HCT116 (cell line): ENCODE measurements at regions not wholly inside any gene's neighbourhood (a gene's known extent, or its start where the extent isn't known, plus 50 kb on each side); places are given as distances from the start of the nearest gene placed in this dataset.
"Not testable (repeated sequence)": the region's sequence is repeated elsewhere in the genome, so short reads cannot be mapped to it uniquely, and the experiment has no call there.

ENCODE experiments used
- ATAC-seq: fragments of 200-7000 bp; cut with Tn5 transposase; 2 replicates; pipeline ENCODE4 v1.9.1; 2020; ENCODE audit warnings: mild to moderate bottlenecking, moderate library complexity
- BruUV-seq: library from RNA; stranded (reverse); fragments of 400-500 nt; replicated peaks from 2 replicates; lab custom pipeline; 2021; lab: Mats Ljungman, UMichigan
- CTCF ChIA-PET: fragments of 300-600 bp; sonication (Branson Sonifier 250); formaldehyde crosslinking; loops from one replicate; lab custom pipeline; 2021; ENCODE audit warnings: antibody characterized with exemption; lab: Charles Lee
- POLR2A ChIA-PET: fragments of 300-600, 350-600 bp; sonication (Branson Sonifier 250); formaldehyde crosslinking; loops from one replicate; lab custom pipeline; 2021; ENCODE audit warnings: antibody characterized with exemption; lab: Charles Lee
- RAD21 ChIA-PET, 2 experiments: fragments of 300-600 bp; sonication (Branson Sonifier 250); formaldehyde crosslinking; loops; one replicate each; lab custom pipeline; 2023; ENCODE audit warnings: low total read pairs in 2 of 2; ENCODE audit not compliant: uncharacterized antibody in 2 of 2, unreplicated experiment in 2 of 2, low non-redundant PET in 1 of 2; lab: Charles Lee
- DNase-seq: peaks from one replicate; pipeline ENCODE4 v3.0.0-alpha.2; 2010; ENCODE audit warnings: low read depth, low spot score
- H2AFZ ChIP-seq: fragments of 200-600 bp; shearing (Covaris generic), sonication (generic); 2 replicates; pipeline ENCODE4 v1.6.1; 2017; ENCODE audit warnings: low read depth, mixed run types, mixed read lengths, antibody characterized with exemption, low read length; ENCODE audit not compliant: poor library complexity, severe bottlenecking
- H3K27ac ChIP-seq: 2 replicates; pipeline ENCODE4 v1.5.1; 2012; ENCODE audit warnings: low read depth, low read length
- H3K27me3 ChIP-seq: fragments of 200-600 bp; sonication (generic); 2 replicates; pipeline ENCODE4 v1.6.1; 2016; ENCODE audit warnings: mixed run types, low read length, mixed read lengths; ENCODE audit not compliant: insufficient read depth
- H3K36me3 ChIP-seq, 2 experiments: fragments of 200-500 bp in 1 of 2; fragments of 200-600 bp in 1 of 2; sonication (Bioruptor generic) in 1 of 2; sonication (generic) in 1 of 2; 2 replicates each; pipeline versions ENCODE4 v1.5.1 to v1.6.1; 2014 to 2016; ENCODE audit warnings: low read length in 2 of 2, inconsistent platforms in 1 of 2, mixed read lengths in 1 of 2, mixed run types in 1 of 2; ENCODE audit not compliant: insufficient read depth in 2 of 2, control insufficient read depth in 1 of 2
- H3K4me1 ChIP-seq, 2 experiments: fragments of 200-600 bp in 1 of 2; sonication (generic) in 1 of 2; 2 replicates each; pipeline versions ENCODE4 v1.5.1 to v1.6.1; 2012 to 2017; ENCODE audit warnings: low read length in 2 of 2, inconsistent platforms in 1 of 2, mild to moderate bottlenecking in 1 of 2, mixed read lengths in 1 of 2, mixed run types in 1 of 2, moderate library complexity in 1 of 2; ENCODE audit not compliant: insufficient read depth in 2 of 2, control insufficient read depth in 1 of 2
- H3K4me2 ChIP-seq: fragments of 200-600 bp; sonication (generic); 2 replicates; pipeline ENCODE4 v1.6.1; 2017; ENCODE audit warnings: mixed run types, low read length, mixed read lengths
- H3K4me3 ChIP-seq, 2 experiments: fragments of 200-600 bp in 1 of 2; sonication (generic) in 1 of 2; replicated peaks in 1 of 2; 2 replicates each; pipeline ENCODE4 v1.5.1; 2011 to 2016; ENCODE audit warnings: low read length in 2 of 2, control low read depth in 1 of 2, low read depth in 1 of 2, mild to moderate bottlenecking in 1 of 2, mixed read lengths in 1 of 2, mixed run types in 1 of 2
- H3K79me2 ChIP-seq: fragments of 200-600 bp; sonication (generic); 2 replicates; pipeline ENCODE4 v1.6.1; 2017; ENCODE audit warnings: mild to moderate bottlenecking, mixed run types, low read length, moderate library complexity, mixed read lengths; ENCODE audit not compliant: insufficient read depth
- H3K9ac ChIP-seq: fragments of 200-600 bp; sonication (generic); 2 replicates; pipeline ENCODE4 v1.6.1; 2016; ENCODE audit warnings: low read length, mixed read lengths
- H3K9me2 ChIP-seq: fragments of 200-600 bp; sonication (generic), shearing (Covaris generic); 2 replicates; pipeline ENCODE4 v1.6.1; 2017; ENCODE audit warnings: mixed run types, mild to moderate bottlenecking, moderate library complexity; ENCODE audit not compliant: insufficient read depth
- H3K9me3 ChIP-seq, 2 experiments: fragments of 200-500 bp in 1 of 2; fragments of 200-600 bp in 1 of 2; sonication (Bioruptor generic) in 1 of 2; sonication (generic) in 1 of 2; 2 replicates each; pipeline ENCODE4 v1.6.1; 2014 to 2017; ENCODE audit warnings: low read length in 2 of 2, mixed read lengths in 2 of 2, inconsistent platforms in 1 of 2, low read depth in 1 of 2, mild to moderate bottlenecking in 1 of 2, mixed run types in 1 of 2, moderate library complexity in 1 of 2; ENCODE audit not compliant: control insufficient read depth in 1 of 2, insufficient read depth in 1 of 2
- H4K20me1 ChIP-seq: fragments of 200-600 bp; sonication (generic), shearing (Covaris generic); 2 replicates; pipeline ENCODE4 v1.6.1; 2017; ENCODE audit warnings: mixed run types, mild to moderate bottlenecking, moderate library complexity; ENCODE audit not compliant: insufficient read depth
- CBX3 ChIP-seq: IDR thresholded peaks from 2 replicates; pipeline ENCODE4 v1.6.1; 2012; ENCODE audit warnings: low read depth
- ELF1 ChIP-seq: IDR thresholded peaks from 2 replicates; pipeline ENCODE4 v1.6.1; 2012; ENCODE audit warnings: low read depth, borderline replicate concordance
- SRF ChIP-seq: IDR thresholded peaks from 2 replicates; pipeline ENCODE4 v1.6.1; 2012; ENCODE audit warnings: low read depth
- TCF7L2 ChIP-seq: IDR thresholded peaks from 2 replicates; pipeline ENCODE4 v1.7.0; 2011; ENCODE audit warnings: borderline replicate concordance, inconsistent platforms; ENCODE audit not compliant: insufficient read depth, insufficient read length; ENCODE audit errors: extremely low read depth
- ZFX ChIP-seq: fragments of 450-650 bp; IDR thresholded peaks from 2 replicates; pipeline ENCODE4 v1.6.1; 2017
- intact Hi-C: fragments of 100-400 bp; cut with micrococcal nuclease; formaldehyde crosslinking; loops from 2 replicates; pipeline ENCODE4 v1.10.0; 2022
- TF ChIP-seq, protein P1 (sequence below): IDR thresholded peaks from 2 replicates; pipeline ENCODE4 v1.6.1; 2012; ENCODE audit warnings: low read depth

DNA sequence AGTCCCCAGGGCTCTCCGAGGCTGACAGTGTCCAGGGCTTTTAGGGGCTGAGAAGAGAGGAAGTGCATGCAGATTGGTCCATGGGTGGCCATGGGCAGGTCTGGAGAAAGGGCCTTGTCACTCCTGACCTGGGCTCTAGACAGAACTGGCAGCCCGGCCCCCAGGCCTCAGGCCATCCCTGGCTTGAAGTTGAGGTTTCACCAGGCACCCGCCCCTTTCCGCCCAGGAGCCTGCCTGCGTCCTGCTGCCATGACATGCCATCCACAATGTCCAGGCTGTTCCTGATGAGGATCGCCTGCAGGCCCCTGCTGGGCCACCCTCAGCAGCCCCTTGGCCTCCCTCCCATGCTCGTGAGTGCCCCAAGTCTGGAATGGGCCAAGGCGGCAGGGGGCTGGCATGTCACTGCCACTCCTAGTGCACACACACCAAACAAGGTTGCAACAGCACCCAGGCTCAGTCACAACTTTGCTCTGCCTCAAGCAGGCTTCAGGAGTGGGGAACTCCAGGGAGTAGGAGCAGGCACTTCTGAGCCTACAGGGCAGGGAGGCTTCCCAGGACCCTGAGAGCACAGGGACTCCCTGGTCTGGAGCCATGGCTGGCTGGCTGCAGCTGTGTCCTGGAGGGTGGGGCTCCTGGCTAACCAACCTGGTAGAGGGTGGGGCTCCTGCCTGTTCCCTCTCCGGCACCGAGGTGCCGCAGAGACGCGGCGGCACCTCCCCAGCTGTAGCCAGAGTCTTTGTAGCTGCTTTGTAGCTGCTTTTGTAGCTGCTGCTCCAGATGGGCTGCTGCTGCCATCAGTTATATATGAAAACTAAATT lies 1457.1 kb upstream of the GBE1 start:
- ATAC-seq (no peak), DNase-seq (no peak)
- no peak overlapping the region for H2AFZ ChIP-seq
- TF ChIP-seq TCF7L2, result no peak
- TF ChIP-seq ZFX, result no peak
- TF ChIP-seq ELF1, result no peak
- TF ChIP-seq CBX3, result no peak
- TF ChIP-seq, protein P1, sequence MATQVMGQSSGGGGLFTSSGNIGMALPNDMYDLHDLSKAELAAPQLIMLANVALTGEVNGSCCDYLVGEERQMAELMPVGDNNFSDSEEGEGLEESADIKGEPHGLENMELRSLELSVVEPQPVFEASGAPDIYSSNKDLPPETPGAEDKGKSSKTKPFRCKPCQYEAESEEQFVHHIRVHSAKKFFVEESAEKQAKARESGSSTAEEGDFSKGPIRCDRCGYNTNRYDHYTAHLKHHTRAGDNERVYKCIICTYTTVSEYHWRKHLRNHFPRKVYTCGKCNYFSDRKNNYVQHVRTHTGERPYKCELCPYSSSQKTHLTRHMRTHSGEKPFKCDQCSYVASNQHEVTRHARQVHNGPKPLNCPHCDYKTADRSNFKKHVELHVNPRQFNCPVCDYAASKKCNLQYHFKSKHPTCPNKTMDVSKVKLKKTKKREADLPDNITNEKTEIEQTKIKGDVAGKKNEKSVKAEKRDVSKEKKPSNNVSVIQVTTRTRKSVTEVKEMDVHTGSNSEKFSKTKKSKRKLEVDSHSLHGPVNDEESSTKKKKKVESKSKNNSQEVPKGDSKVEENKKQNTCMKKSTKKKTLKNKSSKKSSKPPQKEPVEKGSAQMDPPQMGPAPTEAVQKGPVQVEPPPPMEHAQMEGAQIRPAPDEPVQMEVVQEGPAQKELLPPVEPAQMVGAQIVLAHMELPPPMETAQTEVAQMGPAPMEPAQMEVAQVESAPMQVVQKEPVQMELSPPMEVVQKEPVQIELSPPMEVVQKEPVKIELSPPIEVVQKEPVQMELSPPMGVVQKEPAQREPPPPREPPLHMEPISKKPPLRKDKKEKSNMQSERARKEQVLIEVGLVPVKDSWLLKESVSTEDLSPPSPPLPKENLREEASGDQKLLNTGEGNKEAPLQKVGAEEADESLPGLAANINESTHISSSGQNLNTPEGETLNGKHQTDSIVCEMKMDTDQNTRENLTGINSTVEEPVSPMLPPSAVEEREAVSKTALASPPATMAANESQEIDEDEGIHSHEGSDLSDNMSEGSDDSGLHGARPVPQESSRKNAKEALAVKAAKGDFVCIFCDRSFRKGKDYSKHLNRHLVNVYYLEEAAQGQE, result no peak
- no peak for TF ChIP-seq SRF
- POLR2A ChIA-PET, result no interaction called here
- no peak overlapping the region for H3K4me3 ChIP-seq
- intact Hi-C loops, result no loop called here
- H3K9me2 ChIP-seq, result no peaks in the 10 kb centered on the region
- no peak overlapping the region for H3K27ac ChIP-seq
- H3K9me3 ChIP-seq, result peaks cover 6 to 15% of the 10 kb centered on the region in 2 experiments; a peak in 2 of 4 replicates
- H3K4me1 ChIP-seq, result no peaks in the 10 kb centered on the region
- BruUV-seq, result no TSS peak
- no peak overlapping the region for H3K4me2 ChIP-seq
- CTCF ChIA-PET, result no interaction called here
- H3K36me3 ChIP-seq, result no peaks in the 10 kb centered on the region
- RAD21 ChIA-PET, result no interaction called here
- no peaks in the 10 kb centered on the region for H4K20me1 ChIP-seq
- no peaks in the 10 kb centered on the region for H3K27me3 ChIP-seq
- H3K79me2 ChIP-seq, result no peaks in the 10 kb centered on the region
- no peak overlapping the region for H3K9ac ChIP-seq

DNA sequence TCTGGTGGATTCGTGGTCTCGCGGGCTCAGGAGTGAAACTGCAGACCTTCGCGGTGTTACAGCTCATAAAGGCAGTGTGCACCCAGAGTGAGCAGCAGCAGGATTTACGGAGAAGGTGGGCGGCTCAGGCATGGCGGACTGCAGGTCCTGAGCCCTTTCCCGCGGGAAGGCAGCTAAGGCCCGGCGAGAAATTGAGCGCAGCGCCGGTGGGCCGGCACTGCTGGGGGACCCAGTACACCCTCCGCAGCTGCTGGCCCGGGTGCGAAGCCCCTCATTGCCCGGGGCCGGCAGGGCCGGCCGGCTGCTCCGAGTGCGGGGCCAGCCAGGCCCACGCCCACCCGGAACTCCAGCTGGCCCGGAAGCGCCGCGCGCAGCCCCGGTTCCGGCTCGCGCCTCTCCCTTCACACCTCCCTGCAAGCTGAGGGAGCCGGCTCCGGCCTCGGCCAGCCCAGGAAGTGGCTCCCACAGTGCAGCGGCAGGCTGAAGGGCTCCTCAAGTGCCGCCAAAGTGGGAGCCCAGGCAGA lies 1456.2 kb upstream of the GBE1 start:
- ATAC-seq, H2AFZ ChIP-seq, CTCF ChIA-PET, H3K79me2 ChIP-seq, H4K20me1 ChIP-seq, RAD21 ChIA-PET, H3K9ac ChIP-seq, POLR2A ChIA-PET, H3K27ac ChIP-seq, H3K27me3 ChIP-seq, intact Hi-C loops, H3K4me2 ChIP-seq, H3K4me3 ChIP-seq, BruUV-seq, H3K4me1 ChIP-seq, H3K9me2 ChIP-seq, H3K36me3 ChIP-seq, DNase-seq: not testable (repeated sequence)
- H3K9me3 ChIP-seq, result peaks cover 6 to 14% of the 10 kb centered on the region in 2 experiments; a peak in 2 of 4 replicates
